Gastroesophageal sphincter (tissue), 4 donors: ENCODE measurements at regions not wholly inside any gene's neighbourhood (a gene's known extent, or its start where the extent isn't known, plus 50 kb on each side); places are given as distances from the start of the nearest gene placed in this dataset.

Experiments
- ATAC-seq: fragments of 150-250 bp; one replicate; pipeline ENCODE4 v1.9.1; 2016; ENCODE audit warnings: mild to moderate bottlenecking, moderate library complexity
- H3K27ac ChIP-seq, 4 donors: fragments of 200-600 bp; sonication (generic) in 3 of 4; 1 replicate in 3 of 4; 2 replicates in 1 of 4; pipeline ENCODE4 v1.5.1; 2016 to 2019
- H3K27me3 ChIP-seq: fragments of 200-600 bp; sonication (generic); one replicate; pipeline ENCODE4 v1.5.1; 2019
- H3K36me3 ChIP-seq, 2 donors: fragments of 200-600 bp; sonication (generic); one replicate each; pipeline ENCODE4 v1.5.1; 2019; ENCODE audit warnings: control low read depth in 1 of 2
- H3K4me1 ChIP-seq, 3 donors: fragments of 200-600 bp; sonication (generic); 1 replicate in 2 of 3; 2 replicates in 1 of 3; pipeline ENCODE4 v1.5.1; 2016 to 2019; ENCODE audit warnings: control low read depth in 2 of 3
- H3K4me3 ChIP-seq, 2 donors: fragments of 200-600 bp; sonication (generic); one replicate each; pipeline ENCODE4 v1.5.1; 2019; ENCODE audit warnings: mild to moderate bottlenecking in 1 of 2, moderate library complexity in 1 of 2
- H3K9me3 ChIP-seq, 3 donors: fragments of 200-600 bp; sonication (generic); one replicate each; pipeline ENCODE4 v1.5.1; 2017 to 2019; ENCODE audit warnings: control low read depth in 2 of 3
- CTCF ChIP-seq, 4 experiments: fragments of 200-600 bp in 2 of 4; fragments of 450-650 bp in 2 of 4; sonication (generic) in 1 of 4; IDR thresholded peaks; one replicate each; pipeline ENCODE4 v1.5.1; 2017 to 2019; ENCODE audit warnings: antibody characterized with exemption in 4 of 4, mild to moderate bottlenecking in 2 of 4, moderate library complexity in 2 of 4
- EP300 ChIP-seq: sonication (generic); formaldehyde crosslinking; IDR thresholded peaks from one replicate; pipeline ENCODE4 v1.6.1; 2017; ENCODE audit warnings: antibody characterized with exemption, mild to moderate bottlenecking
- POLR2A ChIP-seq, 2 donors: fragments of 450-650 bp; IDR thresholded peaks; one replicate each; pipeline ENCODE4 v1.6.1; 2017; ENCODE audit warnings: antibody characterized with exemption in 2 of 2, mild to moderate bottlenecking in 2 of 2, moderate library complexity in 1 of 2
- POLR2AphosphoS5 ChIP-seq: sonication (generic); formaldehyde crosslinking; IDR thresholded peaks from one replicate; pipeline ENCODE4 v1.6.1; 2017; ENCODE audit warnings: antibody characterized with exemption
- WGBS, 2 donors: methylation state at CpG; one replicate each; pipeline ENCODE4 v1.1.5; 2018; ENCODE audit warnings: low coverage in 1 of 2; 5-methylcytosine and 5-hydroxymethylcytosine counted together

GRCh38 chr2:23107327-23107941 is 277.5 kb upstream of the KLHL29 start:
- no peak for ATAC-seq
- Histone ChIP-seq H3K36me3 (no peaks in the 10 kb centered on the region), H3K27ac (no peak overlapping the region), H3K27me3 (no peaks in the 10 kb centered on the region), H3K4me1 (no peaks in the 10 kb centered on the region), H3K9me3 (peaks cover 0 to 13% (median 0%) of the 10 kb centered on the region in 3 donors), H3K4me3 (no peak overlapping the region)
- no peak for TF ChIP-seq CTCF (IDR thresholded peaks at IDR 0.05)
- TF ChIP-seq POLR2AphosphoS5 = no peak
- no peak for TF ChIP-seq POLR2A (IDR thresholded peaks at IDR 0.05)
- no peak for TF ChIP-seq EP300
- WGBS, 2 donors = 23 to 41% methylated on average over 3 to 4 of the region's 4 CpGs

GRCh38 chr2:23111263-23111662 is 273.7 kb upstream of the KLHL29 start:
- Histone ChIP-seq H3K9me3 (peaks cover 0 to 13% (median 0%) of the 10 kb centered on the region in 3 donors), H3K27ac (no peak overlapping the region), H3K27me3 (no peaks in the 10 kb centered on the region), H3K4me1 (no peaks in the 10 kb centered on the region), H3K36me3 (no peaks in the 10 kb centered on the region), H3K4me3 (no peak overlapping the region)
- no peak for ATAC-seq
- WGBS, 2 donors = 52 to 60% methylated on average over 1 to 2 of the region's 2 CpGs
- TF ChIP-seq CTCF (IDR thresholded peaks at IDR 0.05) = no peak
- TF ChIP-seq POLR2A (IDR thresholded peaks at IDR 0.05) = no peak
- no peak for TF ChIP-seq EP300
- TF ChIP-seq POLR2AphosphoS5 = no peak

GRCh38 chr2:23112517-23112916 is 272.5 kb upstream of the KLHL29 start:
- no peaks in the 10 kb centered on the region for H3K4me1 ChIP-seq
- peaks cover 0 to 13% (median 0%) of the 10 kb centered on the region in 3 donors for H3K9me3 ChIP-seq
- TF ChIP-seq POLR2A (IDR thresholded peaks at IDR 0.05) = no peak
- TF ChIP-seq EP300 = no peak
- TF ChIP-seq POLR2AphosphoS5 = no peak
- TF ChIP-seq CTCF (IDR thresholded peaks at IDR 0.05) = no peak
- no peaks in the 10 kb centered on the region for H3K36me3 ChIP-seq
- H3K4me3 ChIP-seq = no peak overlapping the region
- no peak for ATAC-seq
- H3K27me3 ChIP-seq = no peaks in the 10 kb centered on the region
- no peak overlapping the region for H3K27ac ChIP-seq
- 92 to 100% methylated on average over 4 to 6 of the region's 6 CpGs for WGBS, 2 donors

- H3K27me3 ChIP-seq = no peaks in the 10 kb centered on the region
- H3K36me3 ChIP-seq = no peaks in the 10 kb centered on the region
- H3K4me3 ChIP-seq = no peak overlapping the region
- no peak for ATAC-seq
- no peak for TF ChIP-seq POLR2AphosphoS5
- TF ChIP-seq CTCF (IDR thresholded peaks at IDR 0.05) = no peak
- TF ChIP-seq POLR2A (IDR thresholded peaks at IDR 0.05) = no peak
- TF ChIP-seq EP300 = no peak
- H3K27ac ChIP-seq = no peak overlapping the region
- no peaks in the 10 kb centered on the region for H3K4me1 ChIP-seq
- WGBS, 2 donors = 60 to 100% methylated on average over 1 of the region's 1 CpG
- peaks cover 0 to 11% (median 0%) of the 10 kb centered on the region in 3 donors for H3K9me3 ChIP-seq
Measured at GRCh38 chr2:23114299-23114698, 270.7 kb upstream of the KLHL29 start.

GRCh38 chr2:23118313-23118712 is 266.7 kb upstream of the KLHL29 start:
- no peak overlapping the region for H3K4me3 ChIP-seq
- whole genome bisulfite sequencing, 2 donors = 96% methylated on average over 9 of the region's 9 CpGs; no CpG with 5 or more reads in 1 of the 2 donors
- H3K4me1 ChIP-seq = no peaks in the 10 kb centered on the region
- H3K27ac ChIP-seq = no peak overlapping the region
- no peak for ATAC-seq
- TF ChIP-seq EP300 (no peak), POLR2A (IDR thresholded peaks at IDR 0.05) (no peak), POLR2AphosphoS5 (no peak), CTCF (IDR thresholded peaks at IDR 0.05) (no peak)
- H3K36me3 ChIP-seq = no peaks in the 10 kb centered on the region
- H3K9me3 ChIP-seq = no peaks in the 10 kb centered on the region
- H3K27me3 ChIP-seq = no peaks in the 10 kb centered on the region
